HG03196 (cell line): ENCODE measurements at regions not wholly inside any gene's neighbourhood (a gene's known extent, or its start where the extent isn't known, plus 50 kb on each side); places are given as distances from the start of the nearest gene placed in this dataset.

Experiments
- ATAC-seq: cut with Tn5 transposase; IDR thresholded peaks from one replicate; pipeline ENCODE4 v1.9.1; 2021; ENCODE audit not compliant: unreplicated experiment

DNA sequence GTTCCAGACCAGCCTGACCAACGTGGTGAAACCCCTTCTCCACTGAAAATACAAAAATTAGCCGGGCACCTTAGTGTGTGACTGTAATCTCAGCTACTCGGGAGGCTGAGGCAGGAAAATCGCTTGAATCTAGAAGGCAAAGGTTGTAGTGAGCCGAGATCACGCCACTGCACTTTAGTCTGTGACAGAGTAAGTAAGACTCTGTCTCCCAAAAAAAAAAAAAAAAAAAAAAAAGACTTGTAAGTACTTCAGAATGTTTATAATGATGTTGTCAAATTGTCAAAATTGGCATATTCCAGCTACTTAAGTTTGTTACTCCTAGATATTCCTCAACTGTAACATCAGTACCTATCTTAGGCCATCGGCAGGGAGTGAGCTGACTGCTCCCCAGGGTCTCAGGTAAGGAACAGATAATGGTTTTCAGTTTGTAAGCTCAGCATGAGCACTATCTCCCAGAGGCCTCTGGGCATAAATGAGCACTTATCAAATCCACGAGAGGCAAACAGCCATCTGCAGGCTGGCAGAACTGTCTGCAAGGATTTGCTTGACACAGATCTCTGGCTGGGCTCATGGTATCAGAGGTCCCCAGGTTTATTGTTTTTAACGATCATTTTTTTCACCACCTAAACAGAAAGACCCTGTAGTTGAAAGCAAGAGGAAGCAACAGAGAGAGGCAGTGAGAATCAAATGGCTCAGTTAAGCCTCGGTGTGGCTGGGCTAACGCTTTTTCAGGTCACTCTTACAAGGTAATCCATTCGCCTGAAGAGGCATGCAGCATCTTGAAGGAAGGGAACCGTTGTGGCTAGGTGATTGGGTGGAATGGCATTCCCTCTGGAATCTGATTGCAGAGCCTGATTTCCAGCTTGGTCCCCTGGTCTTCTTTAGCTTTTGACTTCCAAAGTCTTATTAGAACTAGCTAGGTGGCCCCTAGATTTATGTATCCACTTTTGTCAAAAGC, 115.9 kb downstream of the LY86 start:
- no peak for ATAC-seq

DNA sequence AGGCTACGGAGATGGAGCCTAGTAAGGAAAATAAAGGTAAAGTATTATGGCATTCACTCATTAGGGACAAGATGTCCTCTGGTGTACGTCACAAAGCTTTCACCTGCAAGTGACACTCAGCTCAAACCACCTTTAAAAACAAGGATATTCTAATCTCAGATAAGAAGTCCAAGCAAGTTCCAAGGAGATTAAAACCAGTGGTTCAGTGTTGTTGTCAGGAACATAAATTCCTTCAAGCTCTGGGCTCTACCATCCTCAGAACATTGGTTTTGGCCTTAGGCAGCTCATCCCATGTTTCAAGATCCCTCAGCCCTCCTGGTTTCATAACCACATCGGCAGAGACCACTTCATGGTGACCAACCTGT, 116.5 kb downstream of the LY86 start:
- no peak for ATAC-seq

DNA sequence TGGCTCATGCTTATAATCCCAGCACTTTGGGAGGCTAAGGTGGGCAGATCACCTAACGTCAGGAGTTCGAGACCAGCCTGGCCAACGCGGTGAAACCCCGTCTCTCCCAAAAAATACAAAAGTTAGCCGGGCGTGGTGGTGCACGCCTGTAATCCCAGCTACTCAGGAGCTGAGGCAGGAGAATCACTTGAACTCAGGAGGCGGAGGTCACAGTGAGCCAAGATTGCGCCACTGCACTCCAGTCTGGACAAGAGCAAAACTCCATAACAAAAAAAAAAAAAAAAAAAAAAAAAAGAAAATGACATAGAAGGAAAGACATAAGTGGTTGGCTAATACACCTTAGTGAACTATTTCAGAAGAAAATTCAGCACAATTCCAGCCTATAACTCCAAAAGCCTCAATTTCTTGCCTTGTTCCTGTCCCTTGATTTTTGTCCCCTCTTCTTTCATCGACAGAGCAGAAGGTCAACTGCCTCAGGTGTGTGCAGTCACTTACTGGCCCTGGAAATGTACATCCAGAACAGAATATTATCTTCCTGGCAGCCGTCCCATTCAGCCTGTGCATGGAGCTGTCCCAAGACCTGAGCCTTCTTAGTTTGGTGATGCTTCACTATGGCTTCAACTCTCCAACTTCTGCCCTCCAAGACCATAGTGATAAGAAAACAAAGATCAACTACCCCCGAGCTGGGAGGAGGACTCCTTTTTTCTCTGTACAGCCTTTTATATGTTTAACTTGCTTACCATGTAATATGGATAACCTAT, 117.6 kb downstream of the LY86 start:
- no peak for ATAC-seq

DNA sequence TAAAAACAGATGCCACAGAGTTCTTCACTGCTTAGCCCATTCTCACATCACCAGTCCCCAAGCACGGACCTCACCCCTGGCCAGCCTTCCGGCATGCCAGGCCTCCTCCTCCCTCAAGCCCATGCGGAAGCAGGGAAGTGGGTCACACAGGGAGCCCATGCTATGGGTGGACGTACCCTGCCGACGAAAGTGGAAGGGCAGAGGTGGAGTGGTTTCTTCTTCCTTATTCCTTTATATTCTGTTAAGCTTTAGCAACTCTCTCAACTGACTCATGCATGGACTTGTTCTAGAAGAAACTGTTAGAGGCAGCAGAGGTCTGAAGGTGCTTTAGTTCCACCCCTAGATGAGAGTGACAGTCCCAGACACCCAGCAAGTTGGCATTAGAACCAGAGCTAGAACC, 118.6 kb downstream of the LY86 start:
- ATAC-seq = no peak

DNA sequence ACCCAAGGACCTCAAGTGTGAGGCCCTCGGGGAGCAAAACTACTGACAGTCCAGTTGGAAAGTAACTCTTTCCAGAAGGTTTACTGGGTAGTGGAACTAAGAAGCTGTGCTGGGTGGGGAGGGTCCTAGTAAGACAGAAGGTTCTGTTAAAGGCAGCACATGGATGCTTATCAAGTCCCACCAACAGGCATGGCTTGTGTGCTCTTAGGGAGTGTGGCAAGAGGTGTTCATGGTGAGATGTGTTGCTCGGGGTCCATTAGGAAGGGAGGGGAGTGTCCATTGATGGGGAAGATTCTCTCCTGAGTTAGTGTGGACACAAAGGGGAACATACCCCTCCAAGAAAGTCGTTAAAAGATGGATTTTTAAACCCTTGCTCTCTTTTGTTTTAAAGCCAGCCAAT, 120.6 kb downstream of the LY86 start:
- no peak for ATAC-seq

DNA sequence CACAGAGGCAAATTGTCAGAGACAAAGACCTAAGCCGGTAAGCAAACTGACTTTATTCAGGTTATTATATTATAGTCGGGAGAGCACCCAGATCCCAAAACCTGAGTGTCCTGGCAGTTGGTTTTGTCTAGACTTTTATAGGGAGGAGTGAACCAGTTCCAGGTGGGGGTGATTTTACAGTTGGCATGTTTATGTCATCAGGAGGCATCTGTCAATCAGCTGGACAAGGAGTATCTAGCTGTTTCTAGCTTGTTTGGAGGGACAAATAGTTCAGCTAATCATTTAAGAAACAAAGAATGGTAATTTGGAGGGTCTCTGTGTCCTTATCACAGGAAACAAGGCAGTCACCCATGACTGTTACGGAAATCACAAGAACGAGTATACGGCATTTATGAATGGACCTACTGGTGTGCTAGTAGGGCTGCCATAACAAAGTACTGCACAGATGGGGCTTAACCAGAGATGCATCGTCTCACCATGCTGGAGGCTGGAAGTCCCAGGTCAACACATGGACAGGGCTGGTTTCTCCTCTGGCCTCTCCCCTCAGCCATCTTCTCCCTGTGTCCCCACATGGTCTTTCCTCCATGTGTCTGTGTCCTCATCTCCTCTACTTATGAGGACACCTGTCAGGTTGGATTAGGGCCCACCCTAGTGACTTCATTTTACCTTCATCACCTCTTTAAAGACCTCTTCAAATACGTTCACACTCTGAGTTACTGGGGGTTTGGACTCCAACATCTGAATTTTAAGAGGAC, 122.7 kb downstream of the LY86 start:
- no peak for ATAC-seq

DNA sequence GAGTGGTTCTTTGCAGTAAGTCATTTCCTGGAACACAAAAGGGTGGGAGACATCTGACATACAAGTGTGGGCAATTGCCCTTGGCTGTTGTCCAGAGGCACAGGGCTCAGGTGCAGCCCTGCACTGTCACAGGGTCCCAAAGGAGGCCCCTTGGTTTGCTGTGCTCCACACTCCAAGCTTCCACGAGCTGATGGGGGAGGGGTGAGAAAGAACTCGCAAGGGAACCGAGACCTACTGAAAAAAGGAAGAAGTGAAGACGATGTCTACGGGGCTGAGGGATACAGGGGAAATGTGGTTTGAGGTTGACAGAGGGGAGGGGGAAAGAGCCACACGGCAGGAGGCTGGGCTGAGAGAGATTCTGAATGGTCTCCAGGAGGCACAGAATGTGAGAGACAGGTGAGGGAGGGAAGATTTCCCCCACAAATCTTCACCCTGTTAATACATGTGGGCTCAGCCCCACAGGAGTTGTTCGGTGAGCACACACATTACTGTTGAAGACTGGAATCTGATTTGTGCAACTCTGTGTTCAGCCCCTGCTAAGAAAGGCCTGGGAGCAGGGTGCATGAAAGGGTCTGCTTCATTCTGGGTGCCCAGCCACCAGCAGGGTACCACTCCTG, 123.4 kb downstream of the LY86 start:
- ATAC-seq = no peak

DNA sequence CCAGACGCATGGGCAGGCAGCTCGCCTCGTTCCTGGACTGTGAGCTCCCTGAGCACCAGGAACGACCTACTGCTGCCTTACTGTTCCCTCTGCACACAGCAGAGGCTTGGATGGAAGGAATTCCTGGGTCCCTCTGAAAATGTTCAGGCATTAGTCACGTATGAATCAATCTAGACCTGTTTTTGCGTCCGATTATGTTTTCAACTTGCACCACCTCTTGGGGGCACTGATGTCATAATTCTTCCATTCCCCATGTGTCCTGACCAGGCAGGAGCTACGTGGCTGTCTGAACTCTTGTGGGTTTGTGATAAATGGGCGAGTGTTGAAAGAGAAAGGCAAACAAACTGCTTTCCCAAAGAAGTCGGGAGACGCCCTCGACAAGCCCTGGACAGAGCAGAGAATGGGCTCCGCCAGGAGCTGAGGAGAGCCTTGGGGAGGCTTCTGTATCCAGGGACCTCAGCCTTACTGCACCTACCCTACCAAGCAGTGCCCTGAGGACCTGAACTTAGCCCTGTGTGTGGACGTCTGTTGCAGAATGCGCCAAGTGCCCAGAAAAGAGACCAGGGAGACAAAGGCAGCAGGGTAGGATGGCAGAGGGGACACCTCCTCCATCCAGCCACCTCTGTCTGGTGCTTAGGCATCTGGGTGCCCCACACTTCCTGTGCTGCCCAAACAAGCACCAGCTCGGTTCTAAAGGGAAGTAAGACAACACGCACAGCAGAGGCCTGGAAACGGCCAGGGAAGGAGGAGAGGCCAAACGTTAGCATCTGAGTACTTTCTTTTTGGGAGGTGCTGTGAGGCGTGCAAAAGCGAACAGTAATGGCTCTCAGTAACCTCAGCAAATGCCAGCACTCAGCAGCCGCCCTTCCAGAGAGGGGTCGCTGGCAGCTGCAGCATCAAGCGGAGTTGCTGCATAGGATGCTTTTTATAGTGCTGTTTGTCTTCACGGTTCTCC, 124.2 kb downstream of the LY86 start:
- ATAC-seq = peak; percentile 50

DNA sequence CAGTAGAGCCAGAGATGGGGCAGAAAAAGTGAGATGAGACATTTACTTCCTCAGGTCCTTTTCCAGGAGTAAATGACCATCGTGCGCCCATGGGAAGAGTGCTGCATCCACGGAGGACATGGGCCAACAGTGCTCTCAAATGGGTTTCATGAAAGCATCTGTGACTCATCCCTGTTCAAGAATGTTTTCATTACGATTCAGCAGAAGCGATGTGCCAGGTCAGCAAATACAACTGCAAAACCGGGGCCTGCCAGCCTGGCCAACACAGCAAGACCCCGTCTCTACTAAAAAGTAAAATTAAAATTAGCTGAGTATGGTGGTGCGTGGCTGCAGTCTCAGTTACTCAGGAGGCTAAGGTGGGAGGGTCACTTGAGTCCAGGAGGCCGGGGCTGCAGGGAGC, 125.1 kb downstream of the LY86 start:
- ATAC-seq = no peak

DNA sequence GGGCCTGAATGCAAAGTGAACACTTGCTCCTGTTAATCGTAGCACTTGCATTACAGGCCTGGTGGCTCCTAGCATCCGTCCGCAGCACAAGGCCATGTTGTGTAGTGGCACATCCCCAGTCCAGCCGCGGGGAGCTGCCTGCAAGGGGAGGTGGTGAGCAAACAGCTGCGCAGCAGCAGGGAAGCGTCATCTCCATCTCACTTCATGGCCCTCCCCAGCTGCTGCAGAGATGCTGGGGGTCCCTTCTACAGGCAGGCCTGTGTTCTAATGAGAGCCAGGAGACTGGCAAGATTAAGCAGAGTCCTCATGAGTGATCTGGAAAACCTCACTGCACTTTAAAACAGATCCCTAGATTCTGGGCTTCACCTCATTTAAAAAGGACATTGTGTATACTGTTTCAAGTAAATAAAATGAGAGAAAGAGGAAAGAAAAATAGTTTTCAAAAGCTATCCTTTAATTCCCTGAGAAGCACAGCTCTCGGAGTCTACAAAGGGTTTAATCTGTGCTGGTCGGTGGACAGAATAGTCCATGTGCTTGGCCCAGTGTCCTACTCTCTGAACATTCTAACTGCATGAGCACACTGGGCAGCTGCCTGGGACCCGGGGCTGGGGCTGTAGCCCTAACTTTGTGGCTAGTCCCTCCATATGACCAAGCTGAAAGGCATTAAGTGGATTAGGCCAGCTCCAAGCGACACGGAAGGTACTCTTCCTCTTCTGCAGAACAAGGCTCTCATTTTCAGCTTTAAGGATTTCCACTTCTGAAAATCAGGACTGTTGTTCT, 125.8 kb downstream of the LY86 start:
- ATAC-seq = no peak

DNA sequence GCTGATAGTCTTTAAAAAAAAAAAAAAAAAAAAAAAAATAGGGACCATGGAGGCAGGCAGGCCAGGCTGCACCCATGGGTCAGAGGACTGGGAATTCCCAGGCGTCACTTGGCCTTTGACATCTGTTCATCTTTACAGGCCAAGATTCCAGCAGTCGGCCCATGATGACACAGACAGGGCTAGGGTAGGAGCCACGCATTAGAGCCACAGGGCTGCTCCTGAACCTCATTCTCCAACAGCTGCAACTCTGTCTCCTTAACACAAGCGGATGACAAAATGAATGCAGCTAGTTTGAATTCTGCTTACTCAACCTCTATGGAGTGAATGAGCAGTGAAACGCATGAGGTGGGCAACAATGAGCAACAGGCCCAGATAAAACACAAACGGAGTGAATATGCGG, 126.4 kb downstream of the LY86 start:
- ATAC-seq = no peak

DNA sequence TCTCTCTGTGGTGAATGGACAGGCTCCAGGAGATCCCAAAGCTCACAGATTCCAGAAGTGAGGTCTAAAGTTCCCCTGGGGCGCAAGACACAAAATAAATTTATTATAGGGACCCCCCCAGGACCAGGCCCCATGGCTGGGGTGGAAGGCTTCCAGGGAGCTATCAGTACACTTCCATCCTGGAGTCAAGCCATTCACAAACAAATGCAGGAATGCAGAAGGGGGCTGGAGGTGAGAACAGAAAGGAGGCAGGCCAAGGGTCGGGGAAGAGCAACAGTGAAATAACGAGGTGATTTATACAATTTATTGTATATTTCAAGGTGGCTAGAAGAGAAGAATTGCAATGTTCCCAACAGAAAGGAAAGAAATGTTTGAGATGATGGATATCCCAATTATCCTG, 126.9 kb downstream of the LY86 start:
- ATAC-seq = no peak

DNA sequence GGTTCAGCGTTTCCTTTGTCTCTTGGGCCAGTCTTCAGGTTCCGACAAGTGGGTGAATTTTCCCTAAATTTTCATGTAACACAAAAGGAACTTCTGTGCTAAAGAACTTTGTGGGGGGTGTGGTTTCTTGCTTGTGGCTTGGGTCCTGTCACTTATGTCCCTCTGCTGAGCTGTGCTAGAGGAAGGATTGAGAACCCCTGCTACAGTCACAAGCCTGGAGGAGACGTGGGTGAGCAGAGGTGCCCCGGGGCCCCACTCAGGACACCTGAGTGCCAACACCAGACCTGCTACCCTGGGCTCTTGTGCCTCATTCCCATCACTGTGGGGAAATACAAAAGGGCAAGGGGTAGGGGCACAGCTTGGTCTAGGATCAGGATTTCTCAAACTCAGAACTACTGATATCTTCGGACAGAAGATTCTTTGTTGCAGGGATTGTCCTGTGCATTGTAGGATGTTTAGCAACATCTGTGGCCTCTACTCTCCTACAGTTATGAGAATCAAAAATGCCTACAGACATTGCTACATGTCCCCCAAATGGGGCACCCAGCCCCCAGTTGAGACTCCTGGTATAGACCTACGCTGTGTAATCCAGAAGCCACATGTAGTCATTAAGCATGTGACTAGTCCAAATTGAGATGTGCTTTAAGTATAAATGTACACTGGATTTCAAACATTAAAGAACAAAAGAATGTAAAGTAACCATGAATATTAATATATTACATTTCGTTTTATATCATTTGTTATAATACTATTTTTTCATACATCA, 128.7 kb downstream of the LY86 start:
- ATAC-seq = no peak

DNA sequence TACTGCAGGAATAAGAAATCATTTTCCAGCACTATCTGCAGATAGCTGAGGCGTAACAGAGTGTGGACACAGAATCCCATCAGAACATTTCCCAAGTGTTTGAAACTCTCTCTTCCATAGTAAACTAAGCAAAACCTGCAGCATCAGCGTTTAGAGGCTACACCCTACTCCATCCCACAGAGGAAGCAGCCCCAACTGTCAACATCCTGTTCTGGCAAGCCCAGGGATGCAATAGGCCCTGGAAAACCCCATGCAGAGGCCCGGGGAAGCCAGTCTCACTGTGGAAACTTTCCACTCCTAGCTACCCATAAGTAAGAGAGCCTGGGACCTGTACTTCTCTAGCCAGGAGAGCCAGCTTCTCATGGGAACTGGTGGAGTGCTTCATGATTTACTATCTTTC, 129.4 kb downstream of the LY86 start:
- no peak for ATAC-seq

DNA sequence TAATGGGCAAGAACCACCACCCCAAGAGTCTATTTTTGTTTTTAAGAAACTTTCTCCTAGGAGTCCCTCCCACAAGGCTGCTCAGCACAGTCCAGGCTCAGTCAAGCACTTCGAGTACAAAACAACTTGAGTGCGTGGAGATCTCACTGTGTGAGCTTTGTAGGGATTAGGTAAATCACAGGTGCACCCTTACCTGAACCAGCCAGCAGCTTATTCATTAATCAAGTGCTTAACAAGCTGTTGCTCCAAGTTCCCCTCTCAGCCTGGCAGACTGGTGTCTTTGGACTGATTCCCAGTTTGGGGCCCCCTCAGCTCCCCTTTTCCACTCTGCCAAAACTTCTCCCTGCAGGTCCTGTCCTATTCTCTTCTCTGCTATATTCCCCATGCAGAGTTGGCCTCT, 133.1 kb downstream of the LY86 start:
- ATAC-seq = no peak

DNA sequence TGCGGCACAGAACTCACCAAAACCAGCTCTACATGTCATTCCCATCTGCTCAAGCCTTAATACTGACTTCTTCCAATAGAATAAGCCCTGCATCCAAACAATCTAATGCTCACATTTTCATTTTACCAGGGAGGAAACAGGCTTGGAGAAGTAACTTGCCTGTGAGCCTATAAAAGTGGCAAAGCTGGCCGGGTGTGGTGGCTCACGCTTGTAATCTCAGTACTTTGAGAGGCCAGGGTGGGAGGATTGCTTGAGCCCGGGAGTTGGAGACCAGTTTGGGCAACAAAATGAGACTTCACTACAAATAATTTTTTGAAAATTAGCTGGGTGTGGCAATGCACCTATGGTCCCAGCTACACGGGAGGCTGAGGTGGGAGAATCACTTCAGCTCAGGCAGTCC, 133.7 kb downstream of the LY86 start:
- no peak for ATAC-seq

DNA sequence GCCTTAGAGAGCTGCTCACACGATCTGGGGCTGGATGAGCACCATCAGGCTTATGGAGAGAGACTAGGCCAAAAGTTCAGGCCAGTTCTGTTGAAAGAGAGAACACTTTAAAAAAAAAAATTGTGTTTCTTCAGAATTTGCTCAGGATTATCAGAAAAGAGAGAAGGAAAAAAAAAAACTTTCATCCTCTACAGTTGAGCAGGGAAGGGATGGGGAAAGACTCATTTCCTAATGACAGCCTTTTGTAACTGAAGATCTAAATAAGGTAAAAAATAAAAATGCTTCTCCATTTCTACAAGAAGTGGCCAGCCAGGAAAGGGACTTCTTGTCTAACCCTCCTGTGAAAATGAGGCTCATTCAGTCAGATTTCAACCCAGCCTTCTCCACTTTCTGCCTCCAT, 134.8 kb downstream of the LY86 start:
- no peak for ATAC-seq

DNA sequence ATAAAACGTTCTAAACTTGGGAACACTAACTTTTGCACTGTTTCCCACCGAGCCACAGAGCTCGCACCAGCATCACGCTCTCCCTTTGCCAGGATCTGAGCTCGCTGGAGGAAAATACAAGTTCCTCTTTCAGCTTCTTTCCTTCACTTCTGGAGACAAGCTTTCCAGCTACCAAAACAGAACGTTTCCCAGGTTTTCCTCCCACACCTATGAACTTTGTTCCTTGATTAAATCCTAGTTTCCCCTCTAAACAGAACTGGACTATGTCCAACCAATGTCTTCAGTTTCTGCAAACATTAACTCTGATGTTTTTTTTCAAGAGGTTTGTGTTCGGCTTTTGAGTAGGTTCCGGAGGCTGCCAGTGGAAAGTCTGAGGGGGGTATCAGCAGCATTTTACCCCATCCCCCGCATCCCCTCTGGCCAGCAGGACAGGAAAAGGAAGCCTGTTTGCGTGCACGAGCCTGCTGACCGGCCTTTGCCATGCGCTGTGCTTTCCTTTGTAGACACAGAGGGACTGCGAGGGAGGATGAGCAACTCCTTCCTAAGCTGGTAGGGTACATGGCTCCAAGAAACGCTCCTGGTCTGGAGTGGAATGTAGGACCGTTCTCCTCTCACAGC, 135.5 kb downstream of the LY86 start:
- no peak for ATAC-seq
